ENCODE measurements at regions not wholly inside any gene's neighbourhood (a gene's known extent, or its start where the extent isn't known, plus 50 kb on each side); places are given as distances from the start of the nearest gene placed in this dataset.
A peak's percentile ranks its signal among the peaks of the same experiment; 100 is the strongest.
"Not testable (repeated sequence)": the region's sequence is repeated elsewhere in the genome, so short reads cannot be mapped to it uniquely, and the experiment has no call there.

DNA sequence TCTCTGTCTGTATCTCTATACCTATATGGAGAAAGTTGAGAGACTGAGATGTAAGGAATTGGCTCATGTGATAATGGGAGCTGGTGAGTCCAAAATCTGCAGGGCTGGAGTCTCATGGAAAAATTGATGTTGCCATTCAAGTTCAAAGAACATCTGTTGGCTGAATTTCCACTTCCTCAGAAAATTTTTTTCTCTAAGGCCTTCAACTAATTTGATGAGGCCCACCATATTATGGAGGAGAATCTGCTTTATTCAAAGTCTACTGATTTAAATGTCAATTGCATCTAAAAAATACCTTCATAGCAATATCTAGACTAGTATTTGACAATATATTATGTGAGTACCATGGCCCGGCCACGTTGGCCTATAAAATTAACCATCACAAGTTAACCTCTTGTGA is 261.4 kb downstream of the VRK1 start:
- Histone ChIP-seq H3K4me1 (ENCODE audit: control insufficient read depth, insufficient read depth, low read length) (no peaks in the 10 kb centered on the region), H3K4me3 (ENCODE audit: low read length) (no peak overlapping the region), H3K27me3 (ENCODE audit: control insufficient read depth, insufficient read depth) (no peaks in the 10 kb centered on the region), H3K9me3 (ENCODE audit: control insufficient read depth, low read length) (no peaks in the 10 kb centered on the region), H3K27ac (ENCODE audit: low read length) (no peak overlapping the region)
- ATAC-seq (no peak), DNase-seq (no peak)
- intact Hi-C loops (cut with DNase I), result no loop called here
- WGBS, result 87% methylated on average over 2 of the region's 2 CpGs

DNA sequence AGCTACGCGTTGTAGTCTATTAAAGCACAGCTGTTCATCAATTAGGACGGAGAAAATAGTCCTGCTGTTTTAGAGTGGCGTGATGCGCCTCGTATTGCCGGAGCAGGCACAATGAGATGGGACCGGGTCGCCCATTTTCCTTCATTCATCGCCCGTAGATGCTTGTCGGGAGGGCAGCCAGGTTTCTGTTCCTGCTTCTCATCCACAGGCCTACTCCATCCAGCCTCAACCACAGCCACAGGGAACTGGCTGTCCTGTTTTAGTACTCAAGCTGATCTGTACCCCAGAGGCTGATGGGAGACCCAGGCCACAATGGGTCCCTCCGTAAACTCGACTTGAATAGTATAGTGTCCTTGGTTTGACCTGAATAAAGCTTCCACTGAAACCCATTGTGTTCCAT is 264.0 kb downstream of the VRK1 start:
- 85% methylated on average over 14 of the region's 14 CpGs for WGBS
- DNase-seq, result peak in 1 of 3 donors; percentile 53
- H3K9me3 ChIP-seq (ENCODE audit: control insufficient read depth, low read length), result no peaks in the 10 kb centered on the region
- H3K4me1 ChIP-seq (ENCODE audit: control insufficient read depth, insufficient read depth, low read length), result no peaks in the 10 kb centered on the region
- H3K4me3 ChIP-seq (ENCODE audit: low read length), result no peak overlapping the region
- peak in 1 of 2 donors; percentile 24 for ATAC-seq
- no peaks in the 10 kb centered on the region for H3K27me3 ChIP-seq (ENCODE audit: control insufficient read depth, insufficient read depth)
- H3K27ac ChIP-seq (ENCODE audit: low read length), result no peak overlapping the region
- intact Hi-C loops (cut with DNase I), result no loop called here

DNA sequence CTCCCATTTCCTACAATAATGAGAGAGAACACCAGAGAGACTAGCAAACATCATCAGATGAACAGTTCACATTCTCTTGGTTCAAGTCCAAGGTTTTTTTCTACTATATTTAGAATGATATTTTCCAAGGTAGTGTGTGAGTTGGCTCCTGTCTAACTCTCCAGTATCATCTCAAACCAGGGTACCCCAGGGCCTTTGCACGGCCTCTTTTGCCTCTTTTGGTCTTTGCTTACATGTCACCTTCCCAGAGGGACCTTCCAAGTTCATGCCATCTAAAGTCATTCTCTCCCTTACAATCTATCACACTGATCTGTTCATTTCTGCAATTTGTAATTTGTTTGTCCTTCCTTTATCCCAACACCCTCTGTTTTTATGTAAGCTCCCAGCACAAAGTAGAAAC is 264.5 kb downstream of the VRK1 start:
- intact Hi-C loops (cut with DNase I), result no loop called here
- H3K4me1 ChIP-seq (ENCODE audit: control insufficient read depth, insufficient read depth, low read length), result no peaks in the 10 kb centered on the region
- no peak for DNase-seq
- no peaks in the 10 kb centered on the region for H3K27me3 ChIP-seq (ENCODE audit: control insufficient read depth, insufficient read depth)
- H3K9me3 ChIP-seq (ENCODE audit: control insufficient read depth, low read length), result no peaks in the 10 kb centered on the region
- WGBS, result 85% methylated on average over 1 of the region's 1 CpG
- no peak for ATAC-seq
- H3K4me3 ChIP-seq (ENCODE audit: low read length), result no peak overlapping the region
- H3K27ac ChIP-seq (ENCODE audit: low read length), result no peak overlapping the region

DNA sequence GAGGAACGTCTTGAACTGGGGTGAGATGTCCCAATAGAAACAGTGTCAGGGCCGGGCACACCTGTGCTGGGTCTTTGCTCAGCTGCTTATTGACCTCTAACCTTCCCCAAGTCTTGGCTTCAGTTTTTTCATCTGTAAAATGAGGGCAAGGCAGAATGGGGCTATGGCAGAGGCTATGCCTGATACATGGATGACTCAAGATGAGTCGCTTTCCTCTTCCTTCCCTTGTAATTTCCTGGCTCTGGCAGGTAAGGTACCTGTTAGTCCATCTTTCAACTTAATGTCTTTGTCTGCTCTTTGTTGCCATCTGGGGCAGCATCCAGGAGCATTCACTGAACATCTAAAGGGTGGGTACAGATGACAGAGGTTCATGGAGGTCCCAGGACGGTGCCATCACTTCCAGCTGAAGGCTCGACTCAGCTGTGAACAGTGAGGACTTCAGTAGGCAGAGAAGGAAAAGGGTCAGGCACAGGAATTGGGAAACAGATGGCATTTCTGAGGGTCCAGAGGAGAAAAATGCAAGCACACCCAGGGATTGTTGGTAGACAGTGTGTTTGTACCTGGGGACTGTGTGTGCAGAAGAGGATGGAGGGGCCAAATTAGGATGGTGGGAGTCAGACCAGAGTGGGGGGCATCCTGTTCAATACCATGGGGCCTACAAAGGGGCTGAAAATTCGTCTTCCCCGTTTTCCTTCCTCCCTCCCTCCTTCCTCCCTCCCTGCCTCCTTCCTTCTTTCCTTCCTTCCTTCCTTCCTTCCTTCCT is 268.3 kb downstream of the VRK1 start:
- Histone ChIP-seq H3K27me3 (ENCODE audit: control insufficient read depth, insufficient read depth) (no peaks in the 10 kb centered on the region), H3K27ac (ENCODE audit: low read length) (no peak overlapping the region), H3K4me1 (ENCODE audit: control insufficient read depth, insufficient read depth, low read length) (no peaks in the 10 kb centered on the region), H3K9me3 (ENCODE audit: control insufficient read depth, low read length) (no peaks in the 10 kb centered on the region), H3K4me3 (ENCODE audit: low read length) (no peak overlapping the region)
- intact Hi-C loops (cut with DNase I), result no loop called here
- ATAC-seq (no peak), DNase-seq (no peak)
- WGBS, result 76% methylated on average over 7 of the region's 7 CpGs

DNA sequence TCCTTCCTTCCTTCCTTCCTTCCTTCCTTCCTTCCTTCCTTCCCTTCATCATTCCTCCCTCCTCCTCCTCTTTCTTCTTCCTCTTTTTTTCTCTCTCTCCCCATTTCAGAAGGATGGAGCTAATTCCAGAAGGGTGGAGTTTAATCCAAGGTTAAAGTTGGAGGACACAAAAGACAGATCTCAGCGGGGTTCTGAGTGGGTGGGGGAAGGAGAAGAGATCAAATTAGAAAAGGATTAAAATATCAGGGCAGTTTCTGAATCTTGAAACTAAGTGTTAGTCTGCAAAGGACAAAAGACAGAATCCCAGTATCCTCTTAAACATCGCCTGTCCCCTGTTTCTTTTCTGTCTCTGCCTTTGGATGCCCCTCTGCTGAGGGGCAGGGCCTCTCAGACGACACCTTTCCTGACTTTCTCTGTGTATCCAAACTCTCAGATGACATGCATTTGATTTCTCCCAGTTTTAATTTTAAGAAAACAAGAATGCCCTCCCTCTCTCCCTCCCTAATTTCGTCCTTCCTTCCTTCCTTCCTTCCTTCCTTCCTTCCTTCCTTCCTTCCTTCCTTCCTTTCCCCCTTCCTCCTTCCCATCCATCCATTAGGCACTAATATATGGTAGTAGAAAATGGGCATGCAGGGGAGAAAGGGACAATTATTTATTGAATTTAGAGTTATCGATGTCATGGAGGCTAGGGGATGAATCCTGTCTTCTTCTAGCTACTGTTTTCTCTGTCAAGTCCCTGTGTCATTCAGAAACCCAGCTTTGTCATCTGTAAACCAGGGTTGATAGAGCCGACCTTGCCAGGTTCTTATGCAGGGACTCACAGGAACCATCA is 269.1 kb downstream of the VRK1 start:
- WGBS, result 66% methylated on average over 6 of the region's 6 CpGs
- intact Hi-C loops (cut with DNase I), result no loop called here

DNA sequence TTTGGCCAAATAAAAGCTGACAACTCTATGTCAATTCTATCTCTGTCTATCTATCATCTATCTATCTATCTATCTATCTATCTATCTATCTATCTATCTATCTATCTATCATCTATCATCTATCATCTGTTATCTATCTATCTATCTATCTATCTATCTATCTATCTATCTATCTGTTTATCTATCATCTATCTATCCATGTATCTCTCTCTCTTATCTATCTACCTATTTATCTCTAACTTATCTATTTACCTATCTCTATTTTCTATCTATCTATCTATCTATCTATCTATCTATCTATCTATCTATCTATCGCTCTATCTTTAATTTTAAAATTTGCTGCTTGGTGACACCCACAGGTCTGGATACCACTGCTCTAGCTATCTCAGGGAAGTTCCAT is 271.1 kb downstream of the VRK1 start:
- H3K4me3 ChIP-seq (ENCODE audit: low read length); intact Hi-C loops (cut with DNase I); H3K27me3 ChIP-seq (ENCODE audit: control insufficient read depth, insufficient read depth); ATAC-seq; H3K9me3 ChIP-seq (ENCODE audit: control insufficient read depth, low read length); DNase-seq; H3K27ac ChIP-seq (ENCODE audit: low read length); H3K4me1 ChIP-seq (ENCODE audit: control insufficient read depth, insufficient read depth, low read length): not testable (repeated sequence)
- WGBS, result 97% methylated on average over 1 of the region's 1 CpG

More for the DNA sequence above, 269.1 kb downstream of the VRK1 start:
- Histone ChIP-seq H3K4me3 (ENCODE audit: low read length) (no peak overlapping the region), H3K4me1 (ENCODE audit: control insufficient read depth, insufficient read depth, low read length) (no peaks in the 10 kb centered on the region), H3K9me3 (ENCODE audit: control insufficient read depth, low read length) (no peaks in the 10 kb centered on the region), H3K27me3 (ENCODE audit: control insufficient read depth, insufficient read depth) (no peaks in the 10 kb centered on the region), H3K27ac (ENCODE audit: low read length) (no peak overlapping the region)
- no peak for ATAC-seq
- DNase-seq, result no peak

DNA sequence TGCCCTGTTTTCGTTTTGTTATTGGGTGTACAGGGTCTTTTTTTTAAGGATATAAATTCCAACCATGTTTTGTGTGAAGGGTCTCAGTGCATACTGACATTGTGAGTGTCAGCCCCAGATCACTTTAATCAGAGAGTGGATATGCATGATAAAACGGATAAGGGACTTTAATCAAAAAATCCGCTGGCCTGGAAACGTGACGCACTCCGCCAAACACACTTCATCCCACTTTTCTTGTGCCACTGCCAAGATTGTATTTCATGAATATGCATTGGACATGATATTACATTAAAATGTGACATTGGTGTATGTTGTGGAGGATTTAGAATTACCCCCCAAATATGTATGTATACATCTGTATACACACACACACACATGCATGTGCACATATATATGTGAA is 273.1 kb downstream of the VRK1 start:
- no peak for ATAC-seq
- Histone ChIP-seq H3K4me1 (ENCODE audit: control insufficient read depth, insufficient read depth, low read length) (no peaks in the 10 kb centered on the region), H3K27ac (ENCODE audit: low read length) (no peak overlapping the region), H3K27me3 (ENCODE audit: control insufficient read depth, insufficient read depth) (no peaks in the 10 kb centered on the region), H3K4me3 (ENCODE audit: low read length) (no peak overlapping the region), H3K9me3 (ENCODE audit: control insufficient read depth, low read length) (no peaks in the 10 kb centered on the region)
- DNase-seq, result no peak
- intact Hi-C loops (cut with DNase I), result no loop called here
- WGBS, result 73% methylated on average over 6 of the region's 6 CpGs

DNA sequence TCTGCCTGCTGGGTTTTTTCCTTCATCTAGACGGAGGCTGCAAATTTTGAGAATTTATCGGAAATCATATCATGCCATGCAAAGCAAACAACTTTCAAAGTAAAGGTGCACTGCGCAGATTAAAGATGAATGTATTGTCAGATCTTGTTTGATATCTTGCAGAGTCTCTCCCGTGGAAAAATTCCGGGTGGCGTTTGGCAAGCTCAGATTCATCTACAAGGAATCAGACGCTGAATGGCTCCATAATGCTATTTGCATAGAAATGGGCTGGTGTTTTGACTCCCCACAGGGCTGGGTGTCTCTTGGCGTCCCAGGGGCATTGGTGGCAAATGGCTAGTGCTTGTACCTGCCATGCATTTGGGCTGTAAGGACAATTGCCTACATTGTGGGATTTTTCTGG is 274.0 kb downstream of the VRK1 start:
- Histone ChIP-seq H3K4me3 (ENCODE audit: low read length) (no peak overlapping the region), H3K27me3 (ENCODE audit: control insufficient read depth, insufficient read depth) (no peaks in the 10 kb centered on the region), H3K27ac (ENCODE audit: low read length) (no peak overlapping the region), H3K9me3 (ENCODE audit: control insufficient read depth, low read length) (no peaks in the 10 kb centered on the region), H3K4me1 (ENCODE audit: control insufficient read depth, insufficient read depth, low read length) (no peaks in the 10 kb centered on the region)
- DNase-seq, result no peak
- no peak for ATAC-seq
- 75% methylated on average over 8 of the region's 8 CpGs for WGBS
- intact Hi-C loops (cut with DNase I), result no loop called here

DNA sequence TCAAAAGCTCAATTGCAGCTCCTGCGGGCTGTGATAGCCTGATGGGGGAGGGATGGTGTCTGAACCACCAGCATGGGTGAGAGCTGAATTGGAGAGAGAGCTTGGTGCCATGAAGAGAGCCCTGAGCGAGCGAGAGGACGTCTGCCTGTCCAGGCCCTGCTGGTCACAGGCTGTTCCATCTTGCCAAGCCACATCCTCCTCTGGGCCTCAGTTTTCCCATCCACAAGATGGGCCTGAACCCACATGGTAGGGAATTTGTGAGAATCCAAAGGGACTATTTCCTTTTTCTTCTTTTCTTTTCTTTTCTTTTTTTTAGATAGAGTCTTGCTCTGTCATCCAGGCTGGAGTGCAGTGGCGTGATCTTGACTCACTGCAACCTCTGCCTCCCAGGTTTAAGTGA is 276.4 kb downstream of the VRK1 start:
- Histone ChIP-seq H3K4me1 (ENCODE audit: control insufficient read depth, insufficient read depth, low read length) (no peaks in the 10 kb centered on the region), H3K9me3 (ENCODE audit: control insufficient read depth, low read length) (no peaks in the 10 kb centered on the region), H3K27me3 (ENCODE audit: control insufficient read depth, insufficient read depth) (no peaks in the 10 kb centered on the region), H3K4me3 (ENCODE audit: low read length) (no peak overlapping the region), H3K27ac (ENCODE audit: low read length) (no peak overlapping the region)
- intact Hi-C loops (cut with DNase I), result no loop called here
- no peak for ATAC-seq
- no peak for DNase-seq
- WGBS, result 82% methylated on average over 5 of the region's 5 CpGs

DNA sequence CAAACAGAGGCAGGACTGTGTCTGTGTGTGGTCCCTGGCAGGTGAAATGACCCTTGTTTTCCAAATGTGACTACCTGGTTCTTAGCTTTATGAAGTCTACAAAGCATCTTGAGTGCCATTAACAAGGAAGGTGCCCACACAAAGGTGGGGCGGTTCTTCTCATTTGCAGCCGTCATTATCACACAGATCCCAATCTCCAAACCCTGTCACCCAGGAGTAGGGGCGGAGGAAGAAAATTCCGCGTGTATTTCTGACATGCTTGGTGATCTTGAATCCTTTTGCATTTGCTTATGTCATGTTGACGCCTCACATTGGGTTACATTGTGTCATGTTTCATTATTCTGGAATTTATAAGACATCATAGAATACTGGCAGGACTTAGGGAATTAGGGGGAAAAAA is 277.3 kb downstream of the VRK1 start:
- DNase-seq, result no peak
- ATAC-seq, result no peak
- no peaks in the 10 kb centered on the region for H3K4me1 ChIP-seq (ENCODE audit: control insufficient read depth, insufficient read depth, low read length)
- H3K4me3 ChIP-seq (ENCODE audit: low read length), result no peak overlapping the region
- H3K27me3 ChIP-seq (ENCODE audit: control insufficient read depth, insufficient read depth), result no peaks in the 10 kb centered on the region
- H3K27ac ChIP-seq (ENCODE audit: low read length), result no peak overlapping the region
- no peaks in the 10 kb centered on the region for H3K9me3 ChIP-seq (ENCODE audit: control insufficient read depth, low read length)
- intact Hi-C loops (cut with DNase I), result no loop called here
- WGBS, result 59% methylated on average over 6 of the region's 6 CpGs

DNA sequence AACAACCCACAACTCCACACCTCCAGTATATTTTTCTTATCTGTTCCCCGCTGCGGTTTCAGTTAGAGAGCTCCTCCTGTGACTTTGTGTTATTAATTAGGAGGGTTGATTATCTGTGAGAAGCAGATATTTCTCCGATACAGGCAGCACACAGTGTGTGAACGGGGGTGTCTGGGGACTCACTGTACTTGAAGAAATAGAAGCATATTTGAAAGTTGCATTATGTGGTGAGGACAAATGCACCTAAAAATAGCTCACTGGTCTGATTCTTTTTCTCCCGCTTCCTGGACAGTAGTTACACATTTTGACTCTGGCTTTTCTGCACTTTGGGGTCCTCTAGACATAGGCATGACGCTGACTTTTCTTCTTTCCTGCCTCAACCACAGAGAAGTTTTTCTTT is 277.7 kb downstream of the VRK1 start:
- DNase-seq (no peak), ATAC-seq (no peak)
- Histone ChIP-seq H3K4me3 (ENCODE audit: low read length) (no peak overlapping the region), H3K27ac (ENCODE audit: low read length) (no peak overlapping the region), H3K27me3 (ENCODE audit: control insufficient read depth, insufficient read depth) (no peaks in the 10 kb centered on the region), H3K9me3 (ENCODE audit: control insufficient read depth, low read length) (no peaks in the 10 kb centered on the region), H3K4me1 (ENCODE audit: control insufficient read depth, insufficient read depth, low read length) (no peaks in the 10 kb centered on the region)
- WGBS, result 13% methylated on average over 6 of the region's 6 CpGs
- intact Hi-C loops (cut with DNase I), result no loop called here
